ENCODE measurements at regions not wholly inside any gene's neighbourhood (a gene's known extent, or its start where the extent isn't known, plus 50 kb on each side); places are given as distances from the start of the nearest gene placed in this dataset.

- DNase-seq (ENCODE audit: low read depth in 2 of 2), result no peak
Observed at GRCh38 chr15:39445931-39446330, 134.9 kb upstream of the THBS1 start.

- no peak for DNase-seq (ENCODE audit: low read depth in 2 of 2)
Observed at GRCh38 chr15:39447346-39447745, 133.5 kb upstream of the THBS1 start.

GRCh38 chr15:39447881-39448280, 133.0 kb upstream of the THBS1 start:
- DNase-seq (ENCODE audit: low read depth in 2 of 2), result no peak

GRCh38 chr15:39448409-39448808, 132.5 kb upstream of the THBS1 start:
- no peak for DNase-seq (ENCODE audit: low read depth in 2 of 2)

- DNase-seq (ENCODE audit: low read depth in 2 of 2), result no peak
Observed at GRCh38 chr15:39451121-39451688, 129.7 kb upstream of the THBS1 start.

- no peak for DNase-seq (ENCODE audit: low read depth in 2 of 2)
Observed at GRCh38 chr15:39451871-39452270, 129.0 kb upstream of the THBS1 start.

GRCh38 chr15:39453620-39454019, 127.3 kb upstream of the THBS1 start:
- DNase-seq (ENCODE audit: low read depth in 2 of 2), result no peak

- DNase-seq (ENCODE audit: low read depth in 2 of 2), result no peak
Observed at GRCh38 chr15:39454189-39454986, 126.5 kb upstream of the THBS1 start.

GRCh38 chr15:39455471-39455991, 125.3 kb upstream of the THBS1 start:
- DNase-seq (ENCODE audit: low read depth in 2 of 2), result no peak

GRCh38 chr15:39456159-39456558, 124.7 kb upstream of the THBS1 start:
- DNase-seq (ENCODE audit: low read depth in 2 of 2), result no peak

GRCh38 chr15:39456582-39457330, 124.1 kb upstream of the THBS1 start:
- no peak for DNase-seq (ENCODE audit: low read depth in 2 of 2)

- no peak for DNase-seq (ENCODE audit: low read depth in 2 of 2)
Observed at GRCh38 chr15:39458131-39458530, 122.7 kb upstream of the THBS1 start.

- DNase-seq (ENCODE audit: low read depth in 2 of 2), result no peak
Observed at GRCh38 chr15:39459548-39459947, 121.3 kb upstream of the THBS1 start.

GRCh38 chr15:39460748-39461147, 120.1 kb upstream of the THBS1 start:
- DNase-seq (ENCODE audit: low read depth in 2 of 2), result no peak

- DNase-seq (ENCODE audit: low read depth in 2 of 2), result no peak
Observed at GRCh38 chr15:39461536-39462130, 119.2 kb upstream of the THBS1 start.

- no peak for DNase-seq (ENCODE audit: low read depth in 2 of 2)
Observed at GRCh38 chr15:39462691-39463090, 118.2 kb upstream of the THBS1 start.

- no peak for DNase-seq (ENCODE audit: low read depth in 2 of 2)
Observed at GRCh38 chr15:39465843-39466749, 114.8 kb upstream of the THBS1 start.

- no peak for DNase-seq (ENCODE audit: low read depth in 2 of 2)
Observed at GRCh38 chr15:39466750-39467105, 114.2 kb upstream of the THBS1 start.

GRCh38 chr15:39468331-39468730, 112.5 kb upstream of the THBS1 start:
- no peak for DNase-seq (ENCODE audit: low read depth in 2 of 2)

- no peak for DNase-seq (ENCODE audit: low read depth in 2 of 2)
Observed at GRCh38 chr15:39468828-39469227, 112.1 kb upstream of the THBS1 start.
